Transverse colon (tissue), 3 donors: ENCODE measurements at regions not wholly inside any gene's neighbourhood (a gene's known extent, or its start where the extent isn't known, plus 50 kb on each side); places are given as distances from the start of the nearest gene placed in this dataset.
"Not testable (repeated sequence)": the region's sequence is repeated elsewhere in the genome, so short reads cannot be mapped to it uniquely, and the experiment has no call there.

Experiments used
- CTCF ChIP-seq, 5 experiments: fragments of 200-600 bp in 3 of 5; fragments of 450-650 bp in 2 of 5; sonication (generic) in 3 of 5; IDR thresholded peaks; 1 replicate in 2 of 5; 2 replicates in 3 of 5; pipeline ENCODE4 v1.5.1; 2016 to 2017; ENCODE audit warnings: antibody characterized with exemption in 5 of 5, inconsistent platforms in 3 of 5, mild to moderate bottlenecking in 2 of 5, moderate library complexity in 1 of 5
- POLR2A ChIP-seq: fragments of 450-650 bp; IDR thresholded peaks from one replicate; pipeline ENCODE4 v1.6.1; 2016; ENCODE audit warnings: antibody characterized with exemption, mild to moderate bottlenecking, moderate library complexity

- TF ChIP-seq CTCF (IDR thresholded peaks at IDR 0.05); POLR2A: not testable (repeated sequence)
These were observed 126.7 kb upstream of the MYO10 start for GRCh38 chr5:17062741-17063140.
